SK-N-SH (cell line): ENCODE measurements at regions not wholly inside any gene's neighbourhood (a gene's known extent, or its start where the extent isn't known, plus 50 kb on each side); places are given as distances from the start of the nearest gene placed in this dataset.

ENCODE experiments used
- CTCF ChIP-seq: fragments of 200-600 bp; sonication (generic); IDR thresholded peaks from 2 replicates; pipeline ENCODE4 v1.6.1; 2017; ENCODE audit warnings: antibody characterized with exemption, mild to moderate bottlenecking, moderate library complexity
- EZH2phosphoT487 ChIP-seq: fragments of 200-600 bp; sonication (generic); IDR thresholded peaks from 2 replicates; pipeline ENCODE4 v1.6.1; 2017; ENCODE audit warnings: low read depth, mixed run types, mild to moderate bottlenecking, antibody characterized with exemption, moderate library complexity, borderline replicate concordance
- MAX ChIP-seq: IDR thresholded peaks from 2 replicates; pipeline ENCODE4 v1.4.0; 2012; ENCODE audit warnings: low read depth
- MEF2A ChIP-seq: IDR thresholded peaks from 2 replicates; pipeline ENCODE4 v1.4.0; 2012; ENCODE audit warnings: low read depth, borderline replicate concordance
- RAD21 ChIP-seq: IDR thresholded peaks from 2 replicates; pipeline ENCODE4 v1.6.1; 2012; ENCODE audit warnings: mild to moderate bottlenecking, low read length
- TAF1 ChIP-seq: IDR thresholded peaks from 2 replicates; pipeline ENCODE4 v1.6.1; 2012; ENCODE audit warnings: low read depth, mild to moderate bottlenecking, low read length, moderate library complexity, borderline replicate concordance

- TF ChIP-seq CTCF (no peak), TAF1 (no peak), EZH2phosphoT487 (no peak), MEF2A (no peak), RAD21 (no peak), MAX (no peak)
These were observed 1532.7 kb upstream of the TMEM132C start for GRCh38 chr12:126734296-126734695.
